Suprapubic skin (tissue), 4 donors: ENCODE measurements at regions not wholly inside any gene's neighbourhood (a gene's known extent, or its start where the extent isn't known, plus 50 kb on each side); places are given as distances from the start of the nearest gene placed in this dataset.
A peak's percentile ranks its signal among the peaks of the same experiment; 100 is the strongest.

Source experiments
- DNase-seq, 2 donors: peaks; one replicate each; pipeline ENCODE4 v3.0.0-alpha.2; 2019; ENCODE audit warnings: low spot score in 2 of 2
- H3K27ac ChIP-seq: fragments of 200-600 bp; sonication (generic); one replicate; pipeline ENCODE4 v1.5.1; 2019
- H3K27me3 ChIP-seq: fragments of 200-600 bp; sonication (generic); one replicate; pipeline ENCODE4 v1.5.1; 2019
- H3K36me3 ChIP-seq: fragments of 200-600 bp; sonication (generic); one replicate; pipeline ENCODE4 v1.5.1; 2019
- H3K4me1 ChIP-seq: fragments of 200-600 bp; sonication (generic); one replicate; pipeline ENCODE4 v1.5.1; 2019
- H3K4me3 ChIP-seq: fragments of 200-600 bp; sonication (generic); one replicate; pipeline ENCODE4 v1.5.1; 2019; ENCODE audit warnings: mild to moderate bottlenecking
- H3K9me3 ChIP-seq: fragments of 200-600 bp; sonication (generic); one replicate; pipeline ENCODE4 v1.5.1; 2019
- CTCF ChIP-seq, 2 donors: fragments of 200-600 bp in 1 of 2; fragments of 450-650 bp in 1 of 2; sonication (generic) in 1 of 2; IDR thresholded peaks; one replicate each; pipeline ENCODE4 v1.5.1; 2016 to 2019; ENCODE audit warnings: antibody characterized with exemption in 2 of 2, mild to moderate bottlenecking in 1 of 2, moderate library complexity in 1 of 2
- EP300 ChIP-seq: sonication (generic); formaldehyde crosslinking; IDR thresholded peaks from one replicate; pipeline ENCODE4 v1.6.1; 2017; ENCODE audit warnings: antibody characterized with exemption
- POLR2A ChIP-seq, 2 donors: fragments of 450-650 bp; IDR thresholded peaks; one replicate each; pipeline ENCODE4 v1.6.1; 2017; ENCODE audit warnings: antibody characterized with exemption in 2 of 2, mild to moderate bottlenecking in 2 of 2, moderate library complexity in 2 of 2
- POLR2AphosphoS5 ChIP-seq, 3 donors: sonication (generic); formaldehyde crosslinking; IDR thresholded peaks; one replicate each; pipeline ENCODE4 v1.6.1; 2017; ENCODE audit warnings: antibody characterized with exemption in 3 of 3
- WGBS: methylation state at CpG from one replicate; pipeline ENCODE4 v1.1.5; 2018; 5-methylcytosine and 5-hydroxymethylcytosine counted together

- DNase-seq, result no peak
- TF ChIP-seq POLR2AphosphoS5 (IDR thresholded peaks at IDR 0.05), result no peak
- TF ChIP-seq POLR2A (IDR thresholded peaks at IDR 0.05), result no peak
- TF ChIP-seq CTCF (IDR thresholded peaks at IDR 0.05), result no peak
- no peak for TF ChIP-seq EP300
- Histone ChIP-seq H3K9me3 (no peaks in the 10 kb centered on the region), H3K27ac (no peak overlapping the region), H3K27me3 (no peaks in the 10 kb centered on the region), H3K4me1 (no peaks in the 10 kb centered on the region), H3K36me3 (no peaks in the 10 kb centered on the region), H3K4me3 (no peak overlapping the region)
- WGBS, result 64% methylated on average over 2 of the region's 2 CpGs
Measured at GRCh38 chr12:67152451-67152850, 116.7 kb upstream of the CAND1 start.

- no peak overlapping the region for H3K4me3 ChIP-seq
- H3K27me3 ChIP-seq, result no peaks in the 10 kb centered on the region
- TF ChIP-seq POLR2AphosphoS5 (IDR thresholded peaks at IDR 0.05) (no peak), CTCF (IDR thresholded peaks at IDR 0.05) (no peak), EP300 (no peak), POLR2A (IDR thresholded peaks at IDR 0.05) (no peak)
- WGBS, result 52% methylated on average over 3 of the region's 3 CpGs
- H3K9me3 ChIP-seq, result no peaks in the 10 kb centered on the region
- H3K4me1 ChIP-seq, result no peaks in the 10 kb centered on the region
- no peaks in the 10 kb centered on the region for H3K36me3 ChIP-seq
- DNase-seq, result no peak
- H3K27ac ChIP-seq, result no peak overlapping the region
Measured at GRCh38 chr12:67154901-67155300, 114.3 kb upstream of the CAND1 start.

- TF ChIP-seq EP300 (no peak), POLR2AphosphoS5 (IDR thresholded peaks at IDR 0.05) (no peak), POLR2A (IDR thresholded peaks at IDR 0.05) (no peak), CTCF (IDR thresholded peaks at IDR 0.05) (no peak)
- H3K9me3 ChIP-seq, result no peaks in the 10 kb centered on the region
- H3K4me1 ChIP-seq, result no peaks in the 10 kb centered on the region
- DNase-seq, result no peak
- no peak overlapping the region for H3K27ac ChIP-seq
- H3K4me3 ChIP-seq, result no peak overlapping the region
- H3K36me3 ChIP-seq, result no peaks in the 10 kb centered on the region
- no peaks in the 10 kb centered on the region for H3K27me3 ChIP-seq
- 73% methylated on average over 4 of the region's 4 CpGs for WGBS
Measured at GRCh38 chr12:67155863-67156262, 113.3 kb upstream of the CAND1 start.

- no peak for DNase-seq
- Histone ChIP-seq H3K9me3 (no peaks in the 10 kb centered on the region), H3K36me3 (no peaks in the 10 kb centered on the region), H3K27me3 (no peaks in the 10 kb centered on the region), H3K4me1 (no peaks in the 10 kb centered on the region), H3K4me3 (no peak overlapping the region), H3K27ac (no peak overlapping the region)
- TF ChIP-seq EP300 (no peak), CTCF (IDR thresholded peaks at IDR 0.05) (peak in 1 of 2 donors; percentile 32), POLR2AphosphoS5 (IDR thresholded peaks at IDR 0.05) (no peak), POLR2A (IDR thresholded peaks at IDR 0.05) (no peak)
- 84% methylated on average over 6 of the region's 6 CpGs for WGBS
Measured at GRCh38 chr12:67161322-67161918, 107.7 kb upstream of the CAND1 start.

- H3K4me3 ChIP-seq, result no peak overlapping the region
- 74% methylated on average over 2 of the region's 2 CpGs for WGBS
- no peaks in the 10 kb centered on the region for H3K36me3 ChIP-seq
- TF ChIP-seq EP300 (no peak), CTCF (IDR thresholded peaks at IDR 0.05) (no peak), POLR2AphosphoS5 (IDR thresholded peaks at IDR 0.05) (no peak), POLR2A (IDR thresholded peaks at IDR 0.05) (no peak)
- H3K4me1 ChIP-seq, result no peaks in the 10 kb centered on the region
- H3K27me3 ChIP-seq, result no peaks in the 10 kb centered on the region
- no peaks in the 10 kb centered on the region for H3K9me3 ChIP-seq
- DNase-seq, result no peak
- H3K27ac ChIP-seq, result no peak overlapping the region
Measured at GRCh38 chr12:67173258-67173657, 95.9 kb upstream of the CAND1 start.
